Mammary epithelial cell (primary cell): ENCODE measurements at regions not wholly inside any gene's neighbourhood (a gene's known extent, or its start where the extent isn't known, plus 50 kb on each side); places are given as distances from the start of the nearest gene placed in this dataset.

ENCODE experiments used
- CTCF ChIP-seq, 2 donors: IDR thresholded peaks in 1 of 2; conservative IDR thresholded peaks in 1 of 2; 2 replicates each; pipeline ENCODE4 v1.5.1; 2011 to 2012; ENCODE audit warnings: inconsistent platforms in 2 of 2, low read length in 2 of 2, mild to moderate bottlenecking in 2 of 2, control low read depth in 1 of 2, low read depth in 1 of 2; ENCODE audit not compliant: insufficient read depth in 1 of 2; ENCODE audit errors: extremely low read depth in 1 of 2
- EZH2 ChIP-seq: IDR thresholded peaks from 2 replicates; pipeline ENCODE4 v1.6.1; 2012; ENCODE audit warnings: low read length, inconsistent platforms, borderline replicate concordance

- TF ChIP-seq EZH2 (no peak), CTCF (conservative IDR thresholded peaks at IDR 0.05 in 1 of 2, IDR thresholded peaks at IDR 0.05 in 1 of 2; ENCODE audit: extremely low read depth in 1 of 2, insufficient read depth in 1 of 2, low read depth in 1 of 2, low read length in 2 of 2) (no peak)
These were observed 290.4 kb downstream of the RAD51AP2 start for GRCh38 chr2:17227856-17228255.
